Keratinocyte (primary cell): ENCODE measurements at regions not wholly inside any gene's neighbourhood (a gene's known extent, or its start where the extent isn't known, plus 50 kb on each side); places are given as distances from the start of the nearest gene placed in this dataset.

Source experiments
- DNase-seq: peaks from one replicate; pipeline ENCODE4 v3.0.0-alpha.2; 2011; ENCODE audit warnings: low read depth, missing footprints, low spot score
- FAIRE-seq: peaks from 2 replicates; lab custom pipeline; 2011; peaks lifted over from hg19 to GRCh38; lab: Jason Lieb, UNC
- H2AFZ ChIP-seq: 2 replicates; pipeline ENCODE4 v1.6.0; 2012; ENCODE audit warnings: low read length, control low read depth, inconsistent platforms; ENCODE audit not compliant: control insufficient read depth
- H3K27ac ChIP-seq: 2 replicates; pipeline ENCODE4 v1.5.1; 2011; ENCODE audit warnings: low read length; ENCODE audit not compliant: control insufficient read depth, insufficient read depth
- H3K27me3 ChIP-seq: 3 replicates; pipeline ENCODE4 v1.6.0; 2011; ENCODE audit warnings: low read length; ENCODE audit not compliant: control insufficient read depth, insufficient read depth; ENCODE audit errors: extremely low read depth
- H3K36me3 ChIP-seq, 2 experiments: 2 replicates in 1 of 2; 3 replicates in 1 of 2; pipeline ENCODE4 v1.5.1; 2011; ENCODE audit warnings: low read length in 2 of 2, mild to moderate bottlenecking in 1 of 2; ENCODE audit not compliant: control insufficient read depth in 2 of 2, insufficient read depth in 2 of 2; ENCODE audit errors: extremely low read depth in 1 of 2
- H3K4me1 ChIP-seq: 3 replicates; pipeline ENCODE4 v1.5.1; 2011; ENCODE audit warnings: low read length; ENCODE audit not compliant: control insufficient read depth, insufficient read depth; ENCODE audit errors: extremely low read depth
- H3K4me2 ChIP-seq: 3 replicates; pipeline ENCODE4 v1.6.0; 2011; ENCODE audit warnings: low read depth, low read length; ENCODE audit not compliant: control insufficient read depth, insufficient read depth; ENCODE audit errors: extremely low read depth
- H3K4me3 ChIP-seq, 3 experiments: fragments of 200-600 bp in 1 of 3; sonication (generic) in 1 of 3; 2 replicates in 2 of 3; 3 replicates in 1 of 3; pipeline ENCODE4 v1.5.1; 2011 to 2016; ENCODE audit warnings: low read length in 3 of 3, mild to moderate bottlenecking in 3 of 3, control low read depth in 2 of 3, inconsistent platforms in 1 of 3, low read depth in 1 of 3, mixed read lengths in 1 of 3, mixed run types in 1 of 3, moderate library complexity in 1 of 3; ENCODE audit not compliant: control insufficient read depth in 2 of 3, insufficient read depth in 2 of 3; ENCODE audit errors: extremely low read depth in 1 of 3
- H3K79me2 ChIP-seq: 2 replicates; pipeline ENCODE4 v1.6.0; 2012; ENCODE audit warnings: low read length; ENCODE audit not compliant: control insufficient read depth, insufficient read depth
- H3K9ac ChIP-seq: 3 replicates; pipeline ENCODE4 v1.6.0; 2011; ENCODE audit warnings: low read length; ENCODE audit not compliant: control insufficient read depth, insufficient read depth; ENCODE audit errors: extremely low read depth
- H3K9me1 ChIP-seq: 3 replicates; pipeline ENCODE4 v1.6.0; 2011; ENCODE audit warnings: low read length; ENCODE audit not compliant: control insufficient read depth, insufficient read depth; ENCODE audit errors: extremely low read depth
- H3K9me3 ChIP-seq: 2 replicates; pipeline ENCODE4 v1.5.1; 2012; ENCODE audit warnings: low read depth, low read length; ENCODE audit not compliant: control insufficient read depth
- H4K20me1 ChIP-seq: 3 replicates; pipeline ENCODE4 v1.6.0; 2011; ENCODE audit warnings: low read length; ENCODE audit not compliant: control insufficient read depth, insufficient read depth; ENCODE audit errors: extremely low read depth
- CTCF ChIP-seq, 3 experiments: IDR thresholded peaks in 1 of 3; conservative IDR thresholded peaks in 1 of 3; optimal IDR thresholded peaks in 1 of 3; 2 replicates in 2 of 3; 3 replicates in 1 of 3; pipeline versions ENCODE3 to v1.5.1; 2011; ENCODE audit warnings: low read length in 3 of 3, mild to moderate bottlenecking in 3 of 3, moderate library complexity in 2 of 3, control low read depth in 1 of 3, inconsistent platforms in 1 of 3; ENCODE audit not compliant: insufficient read depth in 2 of 3; ENCODE audit errors: extremely low read depth in 1 of 3
- EZH2 ChIP-seq: IDR thresholded peaks from one replicate; pipeline ENCODE4 v1.6.1; 2012; ENCODE audit warnings: inconsistent platforms, mild to moderate bottlenecking, low read length, moderate library complexity
- dilution Hi-C: fragments of 300-500 bp; cut with MboI; formaldehyde crosslinking; loops from one replicate; pipeline ENCODE4 v1.7.0; 2020; ENCODE audit warnings: low sequenced_read_pairs; ENCODE audit not compliant: extremely low pct_ligation_motif_present

- dilution Hi-C loops: no loop called here
- no peaks in the 10 kb centered on the region for H3K36me3 ChIP-seq
- no peak overlapping the region for H3K27ac ChIP-seq
- no peaks in the 10 kb centered on the region for H4K20me1 ChIP-seq
- FAIRE-seq: no peak
- H2AFZ ChIP-seq: no peak overlapping the region
- no peak overlapping the region for H3K9ac ChIP-seq
- no peaks in the 10 kb centered on the region for H3K79me2 ChIP-seq
- no peaks in the 10 kb centered on the region for H3K27me3 ChIP-seq
- H3K9me3 ChIP-seq: no peaks in the 10 kb centered on the region
- no peak overlapping the region for H3K4me2 ChIP-seq
- DNase-seq: no peak
- TF ChIP-seq CTCF (optimal IDR thresholded peaks at IDR 0.05 in 1 of 3, IDR thresholded peaks at IDR 0.05 in 1 of 3, conservative IDR thresholded peaks at IDR 0.05 in 1 of 3; ENCODE audit: extremely low read depth in 1 of 3, insufficient read depth in 2 of 3, low read length in 3 of 3) (no peak), EZH2 (no peak)
- no peak overlapping the region for H3K4me3 ChIP-seq
- H3K4me1 ChIP-seq: no peaks in the 10 kb centered on the region
- no peaks in the 10 kb centered on the region for H3K9me1 ChIP-seq
Measured at GRCh38 chr16:50960517-50961202, 190.4 kb downstream of the SALL1 start.

DNA sequence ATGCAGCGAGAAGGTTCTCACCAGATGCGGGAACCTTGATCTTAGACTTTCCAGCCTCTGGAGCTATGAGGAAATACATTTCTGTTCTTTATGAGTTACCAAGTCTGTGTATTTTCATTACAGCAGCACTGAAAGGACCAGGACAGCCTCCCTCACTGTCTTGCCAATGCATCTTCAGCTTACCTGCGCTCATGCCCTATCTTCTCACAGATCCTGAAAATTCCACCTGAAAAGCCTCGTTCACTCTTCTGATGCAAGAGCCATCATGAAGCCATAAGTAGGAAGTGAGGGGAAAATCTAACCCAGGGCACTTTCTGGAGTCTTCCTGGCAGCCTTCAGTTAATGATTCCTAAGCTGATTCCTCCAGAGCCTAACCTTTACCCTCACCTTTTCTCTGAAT lies 194.0 kb downstream of the SALL1 start:
- dilution Hi-C loops: no loop called here
- FAIRE-seq (no peak), DNase-seq (no peak)
- Histone ChIP-seq H3K27ac (no peak overlapping the region), H3K79me2 (no peaks in the 10 kb centered on the region), H4K20me1 (no peaks in the 10 kb centered on the region), H3K36me3 (no peaks in the 10 kb centered on the region), H3K4me2 (no peak overlapping the region), H3K4me1 (no peaks in the 10 kb centered on the region), H3K27me3 (no peaks in the 10 kb centered on the region), H2AFZ (no peak overlapping the region), H3K9me1 (no peaks in the 10 kb centered on the region), H3K4me3 (no peak overlapping the region), H3K9ac (no peak overlapping the region), H3K9me3 (no peaks in the 10 kb centered on the region)
- TF ChIP-seq CTCF (optimal IDR thresholded peaks at IDR 0.05 in 1 of 3, IDR thresholded peaks at IDR 0.05 in 1 of 3, conservative IDR thresholded peaks at IDR 0.05 in 1 of 3; ENCODE audit: extremely low read depth in 1 of 3, insufficient read depth in 2 of 3, low read length in 3 of 3): no peak
- TF ChIP-seq EZH2: no peak
